GM12865 (cell line): ENCODE measurements at regions not wholly inside any gene's neighbourhood (a gene's known extent, or its start where the extent isn't known, plus 50 kb on each side); places are given as distances from the start of the nearest gene placed in this dataset.

Experiments
- DNase-seq: peaks from one replicate; pipeline ENCODE4 v3.0.0; 2010; ENCODE audit warnings: low read depth
- H3K4me3 ChIP-seq: 2 replicates; pipeline ENCODE4 v1.5.1; 2011; ENCODE audit warnings: mild to moderate bottlenecking, low read depth, low read length, control low read depth
- TF ChIP-seq, protein P1 (sequence below): IDR thresholded peaks from 2 replicates; pipeline ENCODE4 v1.5.1; 2011; ENCODE audit warnings: low read length, control low read depth, low read depth, inconsistent platforms; ENCODE audit not compliant: insufficient read depth; ENCODE audit errors: missing control alignments

DNA sequence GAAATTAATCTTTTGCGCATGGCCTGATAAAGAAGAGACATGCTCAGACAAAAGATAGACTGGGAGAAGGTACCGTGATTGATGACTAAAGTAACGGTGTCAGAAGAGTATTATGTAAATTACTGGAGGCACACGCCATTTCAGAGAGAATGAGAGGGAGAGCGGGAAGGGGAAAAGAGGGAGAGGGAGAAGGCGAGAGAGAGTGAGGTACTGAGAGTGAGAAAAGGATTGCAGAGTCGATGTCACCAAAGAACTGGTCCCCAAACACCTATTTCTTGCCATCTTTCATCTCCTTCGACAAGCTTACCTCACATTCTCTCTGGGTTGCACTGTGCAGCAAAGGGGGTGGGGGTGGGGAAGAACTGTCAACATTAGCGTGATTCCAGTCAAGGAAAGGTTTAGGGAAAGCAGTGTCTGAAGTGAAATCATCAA lies 673.7 kb downstream of the BCL11A start:
- TF ChIP-seq, protein P1, sequence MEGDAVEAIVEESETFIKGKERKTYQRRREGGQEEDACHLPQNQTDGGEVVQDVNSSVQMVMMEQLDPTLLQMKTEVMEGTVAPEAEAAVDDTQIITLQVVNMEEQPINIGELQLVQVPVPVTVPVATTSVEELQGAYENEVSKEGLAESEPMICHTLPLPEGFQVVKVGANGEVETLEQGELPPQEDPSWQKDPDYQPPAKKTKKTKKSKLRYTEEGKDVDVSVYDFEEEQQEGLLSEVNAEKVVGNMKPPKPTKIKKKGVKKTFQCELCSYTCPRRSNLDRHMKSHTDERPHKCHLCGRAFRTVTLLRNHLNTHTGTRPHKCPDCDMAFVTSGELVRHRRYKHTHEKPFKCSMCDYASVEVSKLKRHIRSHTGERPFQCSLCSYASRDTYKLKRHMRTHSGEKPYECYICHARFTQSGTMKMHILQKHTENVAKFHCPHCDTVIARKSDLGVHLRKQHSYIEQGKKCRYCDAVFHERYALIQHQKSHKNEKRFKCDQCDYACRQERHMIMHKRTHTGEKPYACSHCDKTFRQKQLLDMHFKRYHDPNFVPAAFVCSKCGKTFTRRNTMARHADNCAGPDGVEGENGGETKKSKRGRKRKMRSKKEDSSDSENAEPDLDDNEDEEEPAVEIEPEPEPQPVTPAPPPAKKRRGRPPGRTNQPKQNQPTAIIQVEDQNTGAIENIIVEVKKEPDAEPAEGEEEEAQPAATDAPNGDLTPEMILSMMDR, result no peak
- DNase-seq, result no peak
- H3K4me3 ChIP-seq, result no peak overlapping the region

DNA sequence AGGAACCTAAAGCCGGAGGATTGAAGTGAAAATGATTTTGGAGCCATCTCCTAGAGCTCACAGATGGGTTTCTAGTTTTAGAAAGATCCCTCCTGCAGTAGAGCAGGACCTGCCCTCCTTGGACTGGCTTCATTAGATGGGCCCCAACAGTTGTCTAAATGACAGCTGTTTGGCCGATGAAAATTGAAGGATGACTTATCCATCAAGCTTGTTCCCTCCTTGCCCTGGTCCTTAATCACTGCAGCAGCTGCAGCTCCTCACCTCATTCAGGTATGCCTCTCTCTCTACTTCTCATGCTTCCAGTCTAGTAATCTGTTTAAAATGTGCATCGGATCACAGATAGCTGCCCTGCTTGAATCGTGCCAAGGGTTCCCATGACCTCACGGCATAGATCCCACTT lies 677.6 kb downstream of the BCL11A start:
- TF ChIP-seq, protein P1, result no peak
- DNase-seq, result no peak
- no peak overlapping the region for H3K4me3 ChIP-seq

DNA sequence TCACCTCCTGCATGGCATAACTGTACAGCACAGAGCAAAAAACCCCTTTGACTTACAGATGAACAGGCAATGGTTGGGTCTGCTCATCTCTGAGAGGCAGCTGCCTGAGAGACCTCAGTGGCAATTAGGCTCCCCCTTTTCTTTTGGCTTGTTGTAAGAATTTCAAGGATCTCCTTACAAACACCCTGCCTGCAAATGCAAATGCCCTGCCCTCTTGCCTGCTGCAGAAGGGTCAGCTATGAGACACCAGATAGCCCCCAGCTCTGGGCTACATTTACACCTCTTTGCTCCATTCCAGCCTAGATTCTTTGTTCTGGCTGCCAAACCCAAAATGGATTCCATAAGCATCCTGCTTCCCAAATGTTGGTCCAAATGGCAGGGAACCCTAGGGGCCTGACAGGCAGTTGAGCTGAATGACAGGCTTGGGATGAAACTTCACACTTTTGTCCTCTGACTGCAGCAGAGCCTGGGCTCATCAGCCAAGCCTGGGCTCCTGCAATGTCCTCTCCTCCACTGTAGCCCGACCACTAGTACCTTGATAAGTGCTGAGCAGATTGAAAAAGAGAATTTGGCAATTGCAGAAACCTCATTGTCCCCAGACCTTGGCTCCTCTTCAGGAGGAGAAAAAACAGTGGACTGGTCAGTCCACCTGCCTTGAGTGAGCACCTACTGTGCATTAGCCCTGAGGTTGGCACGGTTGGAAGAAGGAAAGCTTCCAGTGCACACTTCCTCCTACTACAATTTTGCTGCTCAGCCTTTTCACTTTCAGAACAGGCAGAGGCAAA lies 678.3 kb downstream of the BCL11A start:
- TF ChIP-seq, protein P1, result no peak
- DNase-seq, result no peak
- H3K4me3 ChIP-seq, result no peak overlapping the region

DNA sequence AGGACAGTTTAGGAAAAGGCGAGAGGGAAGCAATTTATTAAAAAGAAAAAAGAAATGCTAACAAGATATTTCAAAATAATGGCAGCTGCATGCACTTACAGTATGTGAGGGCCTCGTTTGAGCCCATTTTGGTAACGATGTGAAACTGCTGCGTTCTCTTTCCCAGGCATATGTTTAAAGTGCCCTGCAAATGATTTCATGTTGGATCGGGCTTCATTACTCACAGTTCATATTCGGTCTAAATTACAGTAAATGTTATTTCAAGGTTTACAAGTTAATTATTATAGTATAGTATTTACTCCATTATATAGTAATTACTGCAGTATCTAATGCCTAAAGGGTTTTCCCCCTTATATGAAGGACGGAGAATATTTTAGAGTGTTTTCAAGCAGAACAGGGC lies 679.1 kb downstream of the BCL11A start:
- TF ChIP-seq, protein P1, result no peak
- no peak overlapping the region for H3K4me3 ChIP-seq
- DNase-seq, result no peak

DNA sequence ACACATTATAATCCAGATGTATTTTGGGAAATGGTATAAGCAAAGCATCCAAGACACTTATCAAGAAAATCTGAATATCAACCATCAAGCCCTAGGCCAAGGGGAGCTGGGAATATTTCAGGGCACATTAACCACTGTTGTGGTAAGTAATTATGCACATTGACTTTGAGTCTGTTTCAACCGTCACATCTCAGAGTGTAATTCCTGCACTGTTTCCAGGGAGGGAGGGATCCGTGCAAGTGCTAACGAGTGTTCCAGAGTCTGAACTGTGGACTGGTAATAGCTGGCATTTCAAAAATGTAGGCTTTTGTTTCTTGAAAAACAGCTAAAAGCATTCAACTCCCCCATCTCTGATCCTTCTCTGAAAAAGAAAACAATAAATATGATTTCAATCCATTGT lies 681.6 kb downstream of the BCL11A start:
- no peak for DNase-seq
- no peak overlapping the region for H3K4me3 ChIP-seq
- TF ChIP-seq, protein P1, result no peak

DNA sequence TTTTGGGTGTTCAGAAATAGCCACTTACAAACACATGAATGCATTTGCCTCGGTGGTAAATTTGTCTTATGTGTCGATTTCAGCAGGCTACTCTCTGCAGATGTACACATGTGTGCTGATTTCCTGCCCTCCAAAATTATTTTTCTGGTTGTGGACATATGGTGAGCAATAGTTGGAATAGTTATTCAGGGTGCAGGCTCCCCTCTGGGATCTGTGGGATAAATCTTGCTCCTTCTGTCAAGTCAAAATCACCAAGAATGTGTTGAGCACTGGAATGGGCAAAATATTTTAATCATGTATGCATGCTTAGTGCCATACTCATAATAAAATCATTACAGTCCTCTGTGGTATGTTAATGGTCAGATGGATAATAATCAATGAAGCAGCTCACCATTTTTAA lies 684.5 kb downstream of the BCL11A start:
- TF ChIP-seq, protein P1, result no peak
- DNase-seq, result no peak
- H3K4me3 ChIP-seq, result no peak overlapping the region

DNA sequence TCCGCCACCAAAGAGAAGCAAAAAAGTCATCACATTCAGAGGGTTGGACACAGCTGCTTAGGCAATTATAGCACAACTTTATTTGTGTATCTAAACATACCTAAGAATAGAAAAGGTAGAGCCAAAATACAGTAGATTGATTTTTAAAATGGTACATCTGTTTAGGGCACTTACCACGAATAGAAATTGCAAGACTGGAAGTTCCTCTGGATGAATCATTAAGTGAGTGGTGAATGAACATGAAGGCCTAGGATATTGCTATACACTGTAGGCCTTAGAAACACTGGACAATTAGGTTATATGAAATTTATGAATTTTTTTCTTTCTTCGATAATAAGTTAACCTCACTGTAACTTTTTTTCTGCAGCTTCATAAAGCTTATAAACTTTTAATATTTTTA lies 687.0 kb downstream of the BCL11A start:
- no peak for DNase-seq

More for the DNA sequence above, 687.0 kb downstream of the BCL11A start:
- H3K4me3 ChIP-seq, result no peak overlapping the region
- TF ChIP-seq, protein P1, result no peak
